ENCODE measurements at regions not wholly inside any gene's neighbourhood (a gene's known extent, or its start where the extent isn't known, plus 50 kb on each side); places are given as distances from the start of the nearest gene placed in this dataset.

DNA sequence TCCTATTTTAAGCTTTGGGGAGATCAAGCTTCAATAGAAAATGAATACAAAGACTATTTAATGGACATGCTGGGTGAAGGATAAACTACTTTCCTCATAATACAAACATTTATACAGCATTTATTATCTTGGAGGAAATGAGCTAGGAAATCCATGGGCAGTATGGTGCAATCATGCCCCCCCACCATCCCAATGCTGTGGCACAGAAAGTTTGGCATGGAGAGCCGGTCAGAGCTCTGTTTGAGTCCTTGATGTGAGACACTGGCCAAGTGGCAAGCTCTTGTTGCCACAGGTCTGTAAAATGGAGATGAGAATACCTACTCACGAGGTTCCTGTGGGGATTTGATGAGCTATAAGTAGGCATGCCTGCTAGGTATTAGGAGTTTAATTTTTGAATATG is 120.6 kb downstream of the MAB21L3 start:
- no peaks in the 10 kb centered on the region for H3K27me3 ChIP-seq (ENCODE audit: insufficient read depth, low read depth)
- no peak overlapping the region for H3K27ac ChIP-seq
- no peak overlapping the region for H3K4me3 ChIP-seq (IDR thresholded peaks at IDR 0.05; ENCODE audit: insufficient read depth, low read depth, low read length)
- H3K9ac ChIP-seq = no peak overlapping the region
- TF ChIP-seq, protein P1, sequence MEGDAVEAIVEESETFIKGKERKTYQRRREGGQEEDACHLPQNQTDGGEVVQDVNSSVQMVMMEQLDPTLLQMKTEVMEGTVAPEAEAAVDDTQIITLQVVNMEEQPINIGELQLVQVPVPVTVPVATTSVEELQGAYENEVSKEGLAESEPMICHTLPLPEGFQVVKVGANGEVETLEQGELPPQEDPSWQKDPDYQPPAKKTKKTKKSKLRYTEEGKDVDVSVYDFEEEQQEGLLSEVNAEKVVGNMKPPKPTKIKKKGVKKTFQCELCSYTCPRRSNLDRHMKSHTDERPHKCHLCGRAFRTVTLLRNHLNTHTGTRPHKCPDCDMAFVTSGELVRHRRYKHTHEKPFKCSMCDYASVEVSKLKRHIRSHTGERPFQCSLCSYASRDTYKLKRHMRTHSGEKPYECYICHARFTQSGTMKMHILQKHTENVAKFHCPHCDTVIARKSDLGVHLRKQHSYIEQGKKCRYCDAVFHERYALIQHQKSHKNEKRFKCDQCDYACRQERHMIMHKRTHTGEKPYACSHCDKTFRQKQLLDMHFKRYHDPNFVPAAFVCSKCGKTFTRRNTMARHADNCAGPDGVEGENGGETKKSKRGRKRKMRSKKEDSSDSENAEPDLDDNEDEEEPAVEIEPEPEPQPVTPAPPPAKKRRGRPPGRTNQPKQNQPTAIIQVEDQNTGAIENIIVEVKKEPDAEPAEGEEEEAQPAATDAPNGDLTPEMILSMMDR (conservative IDR thresholded peaks at IDR 0.05; ENCODE audit: low read depth, low read length) = no peak
- H4K20me1 ChIP-seq (ENCODE audit: insufficient read depth) = no peaks in the 10 kb centered on the region
- no peaks in the 10 kb centered on the region for H3K36me3 ChIP-seq (ENCODE audit: insufficient read depth)
- H2AFZ ChIP-seq (ENCODE audit: low read depth) = no peak overlapping the region
- H3K4me1 ChIP-seq (ENCODE audit: low read depth, poor library complexity, severe bottlenecking) = peaks cover 29% of the 10 kb centered on the region
- no peaks in the 10 kb centered on the region for H3K79me2 ChIP-seq (ENCODE audit: insufficient read depth, low read depth)
- H3K4me2 ChIP-seq = no peak overlapping the region

DNA sequence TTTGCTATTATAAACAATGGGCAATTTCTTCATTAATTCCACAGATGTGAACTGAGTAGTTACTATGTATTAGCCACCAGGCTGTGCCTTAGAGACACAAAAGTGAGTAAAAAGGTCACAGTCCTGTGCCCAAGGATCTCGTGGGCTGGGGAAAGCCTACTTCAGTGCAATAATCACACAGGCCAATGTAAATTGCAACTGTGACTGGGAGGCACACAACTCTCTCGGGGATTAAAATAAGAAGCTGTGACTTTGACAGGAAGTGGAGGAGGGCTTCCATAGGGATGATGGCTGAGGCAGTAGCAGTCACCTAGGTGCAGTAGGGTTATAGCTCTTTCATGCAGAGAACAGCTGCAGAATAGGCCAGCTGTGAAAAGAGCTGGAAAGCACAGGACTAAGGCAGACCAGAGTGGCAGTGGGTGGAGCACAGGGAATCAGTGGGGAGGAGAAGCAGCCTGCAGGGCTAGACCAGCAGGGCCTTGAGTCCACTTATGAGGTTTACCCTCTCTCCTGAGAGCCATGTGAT is 121.9 kb downstream of the MAB21L3 start:
- H3K27ac ChIP-seq = no peak overlapping the region
- H3K4me2 ChIP-seq = peak overlapping the region; percentile 13; the same call in 1 of the 2 replicates

DNA sequence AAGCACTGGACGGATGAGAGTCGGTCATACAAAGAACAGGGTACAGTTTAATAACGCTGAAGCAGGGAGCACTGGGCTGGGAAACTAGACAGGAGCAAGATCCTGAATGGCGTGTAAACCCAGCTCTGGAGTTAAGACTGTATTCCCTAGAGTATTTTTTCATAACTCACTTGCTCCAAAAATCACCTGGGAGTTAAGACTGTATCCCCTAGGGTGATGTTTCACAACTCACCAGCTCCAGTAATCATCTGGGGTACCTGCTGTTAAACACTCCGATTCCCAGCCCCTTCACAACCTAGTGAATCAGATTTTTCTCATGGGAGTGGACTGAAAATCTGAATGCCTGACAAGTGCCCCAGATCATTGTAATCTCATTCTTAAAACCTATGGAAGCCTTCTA is 123.2 kb downstream of the MAB21L3 start:
- H3K4me2 ChIP-seq = no peak overlapping the region
- no peaks in the 10 kb centered on the region for H3K79me2 ChIP-seq (ENCODE audit: insufficient read depth, low read depth)
- no peak overlapping the region for H3K27ac ChIP-seq
- H3K27me3 ChIP-seq (ENCODE audit: insufficient read depth, low read depth) = no peaks in the 10 kb centered on the region
- H3K9ac ChIP-seq = no peak overlapping the region
- no peaks in the 10 kb centered on the region for H4K20me1 ChIP-seq (ENCODE audit: insufficient read depth)
- peaks cover 39% of the 10 kb centered on the region for H3K4me1 ChIP-seq (ENCODE audit: low read depth, poor library complexity, severe bottlenecking)
- no peak overlapping the region for H3K4me3 ChIP-seq (IDR thresholded peaks at IDR 0.05; ENCODE audit: insufficient read depth, low read depth, low read length)
- no peaks in the 10 kb centered on the region for H3K36me3 ChIP-seq (ENCODE audit: insufficient read depth)
- TF ChIP-seq, protein P1 (conservative IDR thresholded peaks at IDR 0.05; ENCODE audit: low read depth, low read length) = no peak
- no peak overlapping the region for H2AFZ ChIP-seq (ENCODE audit: low read depth)

More for the DNA sequence above, 121.9 kb downstream of the MAB21L3 start:
- no peaks in the 10 kb centered on the region for H3K27me3 ChIP-seq (ENCODE audit: insufficient read depth, low read depth)
- TF ChIP-seq, protein P1 (conservative IDR thresholded peaks at IDR 0.05; ENCODE audit: low read depth, low read length) = no peak
- H3K36me3 ChIP-seq (ENCODE audit: insufficient read depth) = no peaks in the 10 kb centered on the region
- H3K4me3 ChIP-seq (IDR thresholded peaks at IDR 0.05; ENCODE audit: insufficient read depth, low read depth, low read length) = no peak overlapping the region
- no peak overlapping the region for H3K9ac ChIP-seq
- no peaks in the 10 kb centered on the region for H3K79me2 ChIP-seq (ENCODE audit: insufficient read depth, low read depth)
- peak overlapping the region; percentile 18; the same call in 1 of the 2 replicates for H2AFZ ChIP-seq (ENCODE audit: low read depth)
- no peaks in the 10 kb centered on the region for H4K20me1 ChIP-seq (ENCODE audit: insufficient read depth)
- peaks cover 28% of the 10 kb centered on the region for H3K4me1 ChIP-seq (ENCODE audit: low read depth, poor library complexity, severe bottlenecking)

DNA sequence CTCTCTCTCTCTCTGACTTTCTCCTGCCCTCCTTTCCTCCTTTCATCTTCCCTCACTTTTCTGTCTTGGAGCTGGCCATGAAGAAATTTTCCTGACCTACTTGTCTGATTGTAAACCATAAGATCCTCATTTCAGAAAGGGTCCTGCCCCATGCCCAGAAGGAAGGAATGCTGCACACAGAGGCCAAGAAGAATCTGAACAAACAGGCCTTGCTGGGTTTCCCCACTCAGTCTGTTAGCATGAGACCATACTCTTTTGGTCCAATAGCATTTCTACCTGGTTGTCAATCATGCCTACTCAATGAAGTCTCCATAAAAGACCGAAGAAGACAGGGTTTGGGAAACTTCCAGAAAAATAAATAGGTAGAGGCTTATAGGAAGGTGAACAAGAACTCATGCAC is 128.7 kb downstream of the MAB21L3 start:
- Histone ChIP-seq H3K4me1 (ENCODE audit: low read depth, poor library complexity, severe bottlenecking) (peaks cover 50% of the 10 kb centered on the region), H3K79me2 (ENCODE audit: insufficient read depth, low read depth) (no peaks in the 10 kb centered on the region), H3K36me3 (ENCODE audit: insufficient read depth) (no peaks in the 10 kb centered on the region), H3K4me2 (peak overlapping the region; percentile 16; the same call in 1 of the 2 replicates), H2AFZ (ENCODE audit: low read depth) (no peak overlapping the region), H4K20me1 (ENCODE audit: insufficient read depth) (no peaks in the 10 kb centered on the region), H3K4me3 (IDR thresholded peaks at IDR 0.05; ENCODE audit: insufficient read depth, low read depth, low read length) (no peak overlapping the region), H3K27ac (no peak overlapping the region), H3K9ac (no peak overlapping the region), H3K27me3 (ENCODE audit: insufficient read depth, low read depth) (no peaks in the 10 kb centered on the region)
- TF ChIP-seq, protein P1 (conservative IDR thresholded peaks at IDR 0.05; ENCODE audit: low read depth, low read length) = no peak

Measured in KMS-11 (cell line).